Chondrocyte (in vitro differentiated cells): ENCODE measurements at regions not wholly inside any gene's neighbourhood (a gene's known extent, or its start where the extent isn't known, plus 50 kb on each side); places are given as distances from the start of the nearest gene placed in this dataset.

Experiments used
- DNase-seq: peaks from one replicate; pipeline ENCODE4 v3.0.0; 2021; ENCODE audit warnings: mixed read lengths, low spot score
- H3K27ac Mint-ChIP-seq: one replicate; pipeline ENCODE4 v1.8.0; 2021; ENCODE audit warnings: mild to moderate bottlenecking, moderate library complexity, mixed read lengths; ENCODE audit not compliant: unreplicated experiment
- H3K27me3 Mint-ChIP-seq: 2 replicates; pipeline ENCODE4 v1.8.0; 2021; ENCODE audit warnings: low read depth, mixed read lengths
- H3K36me3 Mint-ChIP-seq: 2 replicates; pipeline ENCODE4 v1.8.0; 2021; ENCODE audit warnings: low read depth, mixed read lengths
- H3K4me1 Mint-ChIP-seq: 2 replicates; pipeline ENCODE4 v1.8.0; 2021; ENCODE audit warnings: low read depth, mild to moderate bottlenecking, mixed read lengths
- H3K4me3 Mint-ChIP-seq: one replicate; pipeline ENCODE4 v1.8.0; 2021; ENCODE audit warnings: mild to moderate bottlenecking, moderate library complexity, mixed read lengths; ENCODE audit not compliant: unreplicated experiment
- H3K9me3 Mint-ChIP-seq: 2 replicates; pipeline ENCODE4 v1.8.0; 2021; ENCODE audit warnings: low read depth, mixed read lengths
- TF ChIP-seq, protein P1 (sequence below): fragments of 200-600 bp; sonication (generic); IDR thresholded peaks from 2 replicates; pipeline ENCODE4 v1.5.0; 2021; ENCODE audit warnings: antibody characterized with exemption, mild to moderate bottlenecking, moderate library complexity

DNA sequence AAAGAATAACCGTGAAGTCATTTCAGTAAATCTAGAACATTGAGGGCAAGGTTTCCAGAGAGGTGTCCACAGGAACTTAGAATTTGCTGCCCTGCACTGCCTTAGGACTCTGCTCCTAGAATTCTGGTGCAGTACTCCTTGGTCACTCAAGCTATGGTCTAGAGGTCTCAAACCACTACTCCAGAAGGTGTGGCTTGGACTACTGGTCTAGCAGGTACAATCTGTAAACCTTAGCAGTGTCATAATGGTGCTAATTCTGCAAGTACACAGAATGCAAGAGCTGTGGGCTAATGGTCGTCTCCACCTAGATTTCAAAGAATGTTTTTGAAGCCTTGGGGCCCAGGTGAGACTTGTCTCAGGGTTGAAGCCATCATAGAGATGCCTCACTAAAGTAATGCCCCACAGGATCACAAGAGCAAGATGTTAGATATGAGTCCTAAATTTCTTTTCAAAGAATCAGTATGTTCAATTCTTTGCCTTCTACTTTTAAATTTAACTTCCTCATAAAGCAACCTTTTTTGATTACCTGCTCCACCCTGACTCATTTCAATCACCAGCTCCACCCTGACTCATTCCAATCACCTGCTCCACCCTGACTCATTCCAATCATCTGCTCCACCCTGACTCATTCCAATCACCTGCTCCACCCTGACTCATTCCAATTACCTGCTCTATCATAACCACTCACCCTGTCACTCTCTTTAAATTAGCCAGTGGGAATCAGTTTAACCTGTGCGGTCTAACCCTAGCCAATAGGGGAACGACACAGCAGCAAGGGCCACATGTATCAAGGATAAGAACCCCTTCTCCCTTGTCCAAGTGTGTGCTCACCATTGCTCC is 1111.8 kb upstream of the ACO1 start:
- TF ChIP-seq, protein P1, sequence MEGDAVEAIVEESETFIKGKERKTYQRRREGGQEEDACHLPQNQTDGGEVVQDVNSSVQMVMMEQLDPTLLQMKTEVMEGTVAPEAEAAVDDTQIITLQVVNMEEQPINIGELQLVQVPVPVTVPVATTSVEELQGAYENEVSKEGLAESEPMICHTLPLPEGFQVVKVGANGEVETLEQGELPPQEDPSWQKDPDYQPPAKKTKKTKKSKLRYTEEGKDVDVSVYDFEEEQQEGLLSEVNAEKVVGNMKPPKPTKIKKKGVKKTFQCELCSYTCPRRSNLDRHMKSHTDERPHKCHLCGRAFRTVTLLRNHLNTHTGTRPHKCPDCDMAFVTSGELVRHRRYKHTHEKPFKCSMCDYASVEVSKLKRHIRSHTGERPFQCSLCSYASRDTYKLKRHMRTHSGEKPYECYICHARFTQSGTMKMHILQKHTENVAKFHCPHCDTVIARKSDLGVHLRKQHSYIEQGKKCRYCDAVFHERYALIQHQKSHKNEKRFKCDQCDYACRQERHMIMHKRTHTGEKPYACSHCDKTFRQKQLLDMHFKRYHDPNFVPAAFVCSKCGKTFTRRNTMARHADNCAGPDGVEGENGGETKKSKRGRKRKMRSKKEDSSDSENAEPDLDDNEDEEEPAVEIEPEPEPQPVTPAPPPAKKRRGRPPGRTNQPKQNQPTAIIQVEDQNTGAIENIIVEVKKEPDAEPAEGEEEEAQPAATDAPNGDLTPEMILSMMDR = no peak
- Mint-ChIP-seq H3K27me3 (peaks cover 20% of the 10 kb centered on the region), H3K36me3 (no peaks in the 10 kb centered on the region), H3K9me3 (no peaks in the 10 kb centered on the region), H3K27ac (no peak overlapping the region), H3K4me3 (no peak overlapping the region), H3K4me1 (no peaks in the 10 kb centered on the region)
- no peak for DNase-seq

DNA sequence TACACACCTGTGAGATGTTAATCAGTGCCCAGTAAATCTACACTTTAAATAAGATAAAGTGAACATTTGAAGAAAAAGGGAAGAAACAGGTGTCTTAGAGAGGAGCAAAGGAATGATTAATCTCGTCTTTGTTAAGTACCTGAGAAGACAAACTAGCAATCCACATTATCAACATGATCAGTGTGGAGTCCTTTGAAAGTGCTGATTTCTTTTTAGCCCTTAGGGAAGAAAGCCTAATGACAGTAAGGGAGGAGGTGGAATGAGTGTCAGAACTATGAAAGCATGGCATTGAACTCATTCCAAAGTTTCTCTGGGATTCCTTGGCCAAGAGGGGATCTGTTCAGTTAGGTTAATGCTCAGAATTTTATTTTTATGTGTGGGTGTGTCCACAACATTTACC is 1109.0 kb upstream of the ACO1 start:
- Mint-ChIP-seq H3K4me3 (no peak overlapping the region), H3K4me1 (no peaks in the 10 kb centered on the region), H3K27me3 (peaks cover 14% of the 10 kb centered on the region), H3K36me3 (no peaks in the 10 kb centered on the region), H3K9me3 (no peaks in the 10 kb centered on the region), H3K27ac (no peak overlapping the region)
- DNase-seq = no peak
- TF ChIP-seq, protein P1 = no peak

DNA sequence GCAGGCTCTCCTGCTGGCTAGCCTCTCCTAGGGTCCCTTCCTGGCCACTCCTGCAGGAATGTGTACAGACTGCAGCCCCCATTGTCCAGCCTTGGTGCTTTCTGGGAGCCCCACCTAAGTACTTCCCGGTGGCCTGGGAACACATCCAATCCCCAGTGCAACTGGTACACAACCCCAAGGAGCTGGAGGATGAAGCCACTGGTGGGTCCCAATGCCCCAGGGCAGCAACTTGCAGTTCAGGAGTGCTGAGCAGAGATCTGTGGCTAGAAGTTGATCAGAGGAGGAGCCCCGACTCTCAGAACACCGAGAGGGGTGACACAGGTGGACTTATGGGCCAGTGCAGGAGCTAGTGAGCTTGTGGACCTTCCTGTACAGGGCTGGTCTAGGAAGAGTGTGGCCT is 1093.7 kb upstream of the ACO1 start:
- H3K4me1 Mint-ChIP-seq = no peaks in the 10 kb centered on the region
- H3K27me3 Mint-ChIP-seq = peaks cover 2% of the 10 kb centered on the region
- peak; percentile 48 for DNase-seq
- H3K36me3 Mint-ChIP-seq = peaks cover 3% of the 10 kb centered on the region
- H3K27ac Mint-ChIP-seq = no peak overlapping the region
- no peak overlapping the region for H3K4me3 Mint-ChIP-seq
- peaks cover 6% of the 10 kb centered on the region for H3K9me3 Mint-ChIP-seq
- TF ChIP-seq, protein P1 = no peak

DNA sequence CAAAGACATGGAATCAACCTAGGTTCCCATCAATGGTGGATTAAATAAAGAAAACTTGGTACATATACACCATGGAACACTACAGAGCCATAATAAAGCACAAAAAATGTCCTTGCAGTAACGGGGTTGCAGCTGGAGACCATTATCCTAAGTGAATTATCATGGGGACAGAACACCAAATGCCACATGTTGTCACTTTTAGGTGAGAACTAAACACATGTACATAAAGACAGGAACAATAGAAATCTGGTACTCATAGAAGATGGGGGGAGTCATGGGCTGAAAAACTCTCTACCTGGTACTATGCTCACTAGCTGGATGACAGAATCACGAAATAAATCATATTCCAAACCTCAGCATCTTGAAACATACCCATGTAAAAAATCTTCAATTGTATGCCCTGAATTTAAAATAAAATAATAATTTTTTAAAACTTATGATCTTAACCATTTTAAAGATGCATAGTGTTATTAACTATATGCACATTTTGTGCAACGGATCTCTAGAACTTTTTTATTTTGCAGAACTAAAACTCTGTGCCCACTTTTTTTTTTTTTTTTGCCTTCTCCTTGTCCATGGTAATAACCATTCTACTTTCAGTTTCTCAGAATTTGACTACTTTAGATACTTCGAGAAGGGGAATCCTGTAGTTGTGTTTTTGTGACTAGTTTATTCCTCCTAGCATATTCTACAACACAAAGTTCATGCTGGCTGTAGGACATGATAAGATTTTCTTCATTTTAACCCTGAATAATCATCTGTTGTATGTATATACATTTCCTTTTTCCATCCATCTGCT is 1081.6 kb upstream of the ACO1 start:
- TF ChIP-seq, protein P1 = no peak
- no peak for DNase-seq
- Mint-ChIP-seq H3K27ac (no peak overlapping the region), H3K9me3 (peaks cover 7% of the 10 kb centered on the region), H3K36me3 (no peaks in the 10 kb centered on the region), H3K4me3 (no peak overlapping the region), H3K27me3 (no peaks in the 10 kb centered on the region), H3K4me1 (peaks cover 9% of the 10 kb centered on the region)

DNA sequence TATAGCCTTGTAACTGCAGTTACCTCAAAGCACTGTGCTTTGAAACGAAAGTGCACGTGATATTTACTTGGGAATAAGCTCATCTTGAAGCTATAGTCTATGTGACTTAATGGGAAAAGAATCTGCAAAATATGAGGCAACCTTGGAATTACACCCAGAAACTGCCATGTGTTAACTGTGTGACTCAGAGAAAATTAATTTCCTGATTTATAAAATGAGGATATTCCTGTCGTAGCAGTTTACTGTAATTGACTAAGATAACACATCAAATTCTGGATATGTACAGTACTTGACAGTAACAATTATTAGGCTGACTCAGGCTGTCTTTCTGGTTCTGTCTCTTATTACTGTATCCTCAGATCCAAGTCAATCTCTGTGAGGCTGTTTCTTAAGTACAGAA is 1079.9 kb upstream of the ACO1 start:
- no peaks in the 10 kb centered on the region for H3K27me3 Mint-ChIP-seq
- peaks cover 9% of the 10 kb centered on the region for H3K4me1 Mint-ChIP-seq
- DNase-seq = no peak
- peak overlapping the region; percentile 32 for H3K27ac Mint-ChIP-seq
- peaks cover 7% of the 10 kb centered on the region for H3K9me3 Mint-ChIP-seq
- TF ChIP-seq, protein P1 = no peak
- H3K4me3 Mint-ChIP-seq = no peak overlapping the region
- no peaks in the 10 kb centered on the region for H3K36me3 Mint-ChIP-seq
